ENCODE measurements at regions not wholly inside any gene's neighbourhood (a gene's known extent, or its start where the extent isn't known, plus 50 kb on each side); places are given as distances from the start of the nearest gene placed in this dataset.

- Mint-ChIP-seq H3K4me1 (peaks cover 0 to 6% of the 10 kb centered on the region in 2 experiments; a peak in 3 of 4 replicates), H3K36me3 (ENCODE audit: insufficient read depth in 1 of 3, low read depth in 3 of 3) (no peaks in the 10 kb centered on the region; a peak in 1 of 7 replicates)
- DNase-seq, result no peak
Measured at GRCh38 chr1:232487236-232487635, 142.7 kb downstream of the SIPA1L2 start.

More at GRCh38 chr1:232487236-232487635, 142.7 kb downstream of the SIPA1L2 start:
- Mint-ChIP-seq H3K9me3 (no peaks in the 10 kb centered on the region), H3K27me3 (ENCODE audit: low read depth) (no peaks in the 10 kb centered on the region), H3K27ac (no peak overlapping the region), H3K4me3 (no peak overlapping the region)
- no peak for TF ChIP-seq CTCF (conservative IDR thresholded peaks at IDR 0.05)
- no peak overlapping the region for H3K27ac ChIP-seq (ENCODE audit: insufficient read length, low read depth, low read length)
- no peak overlapping the region for H3K56ac ChIP-seq (ENCODE audit: insufficient read length, low read depth, low read length)
- no peaks in the 10 kb centered on the region for H3K23me2 ChIP-seq (ENCODE audit: insufficient read length, low read depth, low read length, poor library complexity, severe bottlenecking)
- no peak overlapping the region for H4K8ac ChIP-seq (replicated peaks; ENCODE audit: insufficient read length, low read depth, low read length)
- H2BK15ac ChIP-seq (ENCODE audit: low read depth, low read length), result no peak overlapping the region
- H2BK5ac ChIP-seq (ENCODE audit: insufficient read length, low read length), result no peak overlapping the region
- H3K23ac ChIP-seq (ENCODE audit: insufficient read length, low read depth, low read length), result no peak overlapping the region
- H3K18ac ChIP-seq (ENCODE audit: insufficient read length, low read depth, low read length), result no peak overlapping the region
- H2BK120ac ChIP-seq (ENCODE audit: low read depth, low read length, poor library complexity, severe bottlenecking), result no peak overlapping the region
- no peaks in the 10 kb centered on the region for H3K9me3 ChIP-seq (ENCODE audit: control insufficient read depth, low read depth, low read length)
- H3K27me3 ChIP-seq (ENCODE audit: insufficient read depth, low read length), result no peaks in the 10 kb centered on the region; the same call in 1 of the 2 replicates
- no peak overlapping the region for H4K5ac ChIP-seq (ENCODE audit: insufficient read length, low read depth, low read length)
- no peak overlapping the region for H2AK5ac ChIP-seq (ENCODE audit: insufficient read length, low read length)
- H4K20me1 ChIP-seq (ENCODE audit: control insufficient read depth, insufficient read depth, insufficient read length), result no peaks in the 10 kb centered on the region
- no peak overlapping the region for H3K4me2 ChIP-seq (ENCODE audit: insufficient read depth, insufficient read length, low read length)
- H3K14ac ChIP-seq (ENCODE audit: insufficient read depth, low read length), result no peak overlapping the region
- H3T11ph ChIP-seq (ENCODE audit: low read length), result no peak overlapping the region
- WGBS (ENCODE audit: extremely low coverage, insufficient read length, low lambda C conversion rate), result no CpG with 5 or more reads among the region's 3 CpGs
- no peak overlapping the region for H3K9ac ChIP-seq (ENCODE audit: extremely low read depth, insufficient read length, low read length)
- no peak overlapping the region for H3K4ac ChIP-seq (ENCODE audit: low read depth, low read length)
- no peaks in the 10 kb centered on the region for H3K79me2 ChIP-seq (ENCODE audit: insufficient read depth, low read length)
- H2BK20ac ChIP-seq (ENCODE audit: low read depth, low read length, poor library complexity, severe bottlenecking), result no peak overlapping the region
- no peaks in the 10 kb centered on the region for H3K79me1 ChIP-seq (ENCODE audit: insufficient read depth, low read depth, low read length, poor library complexity, severe bottlenecking)
- H3K4me1 ChIP-seq (ENCODE audit: insufficient read depth, low read length), result no peaks in the 10 kb centered on the region
- H4K91ac ChIP-seq (ENCODE audit: insufficient read length, low read depth, low read length), result no peak overlapping the region
- H2AFZ ChIP-seq (ENCODE audit: low read length), result no peak overlapping the region
- no peak overlapping the region for H2BK12ac ChIP-seq (ENCODE audit: insufficient read length, low read depth, low read length)
